ENCODE measurements at regions not wholly inside any gene's neighbourhood (a gene's known extent, or its start where the extent isn't known, plus 50 kb on each side); places are given as distances from the start of the nearest gene placed in this dataset.

- DNase-seq (ENCODE audit: low read depth, low spot score), result no peak
Observed at GRCh38 chr2:185255566-185255965, 483.0 kb upstream of the FSIP2 start.

DNA sequence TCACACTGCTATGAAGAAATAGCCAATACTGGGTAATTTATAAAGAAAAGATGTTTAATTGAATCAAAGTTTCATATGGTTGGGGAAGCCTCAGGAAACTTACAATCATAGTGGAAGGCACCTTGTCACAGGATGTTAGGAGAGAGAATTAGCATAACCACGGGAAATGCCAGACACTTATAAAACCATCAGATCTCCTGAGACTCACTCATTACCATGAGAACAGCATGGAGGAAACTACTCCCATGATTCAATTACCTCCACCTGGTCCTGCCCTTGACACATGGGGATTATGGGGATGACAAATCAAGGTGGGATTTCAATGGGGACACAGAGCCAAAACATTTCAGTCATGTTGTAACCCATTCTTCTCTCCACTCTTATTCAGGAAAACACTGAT is 472.9 kb upstream of the FSIP2 start:
- DNase-seq (ENCODE audit: low read depth, low spot score), result no peak

DNA sequence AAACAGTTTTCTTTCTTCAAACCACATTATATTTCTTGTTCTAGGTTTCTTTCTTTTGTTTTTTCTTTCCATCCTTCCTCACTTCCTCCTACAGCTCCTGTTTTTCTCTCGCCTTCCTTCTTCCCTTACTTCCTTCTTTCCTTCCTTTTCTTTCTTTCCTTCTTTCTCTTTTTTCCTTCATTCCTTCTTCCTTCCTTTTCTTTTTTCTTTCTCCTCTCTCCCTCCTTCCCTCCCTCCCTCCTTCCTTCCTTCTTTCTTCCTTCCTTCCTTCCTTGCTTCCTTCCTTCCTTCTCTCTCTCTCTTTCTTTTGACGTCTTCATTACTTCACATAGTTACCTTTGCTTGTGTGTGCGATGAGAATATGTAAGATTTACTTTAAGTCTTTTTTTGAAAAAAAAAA is 470.0 kb upstream of the FSIP2 start:
- no peak for DNase-seq (ENCODE audit: low read depth, low spot score)

DNA sequence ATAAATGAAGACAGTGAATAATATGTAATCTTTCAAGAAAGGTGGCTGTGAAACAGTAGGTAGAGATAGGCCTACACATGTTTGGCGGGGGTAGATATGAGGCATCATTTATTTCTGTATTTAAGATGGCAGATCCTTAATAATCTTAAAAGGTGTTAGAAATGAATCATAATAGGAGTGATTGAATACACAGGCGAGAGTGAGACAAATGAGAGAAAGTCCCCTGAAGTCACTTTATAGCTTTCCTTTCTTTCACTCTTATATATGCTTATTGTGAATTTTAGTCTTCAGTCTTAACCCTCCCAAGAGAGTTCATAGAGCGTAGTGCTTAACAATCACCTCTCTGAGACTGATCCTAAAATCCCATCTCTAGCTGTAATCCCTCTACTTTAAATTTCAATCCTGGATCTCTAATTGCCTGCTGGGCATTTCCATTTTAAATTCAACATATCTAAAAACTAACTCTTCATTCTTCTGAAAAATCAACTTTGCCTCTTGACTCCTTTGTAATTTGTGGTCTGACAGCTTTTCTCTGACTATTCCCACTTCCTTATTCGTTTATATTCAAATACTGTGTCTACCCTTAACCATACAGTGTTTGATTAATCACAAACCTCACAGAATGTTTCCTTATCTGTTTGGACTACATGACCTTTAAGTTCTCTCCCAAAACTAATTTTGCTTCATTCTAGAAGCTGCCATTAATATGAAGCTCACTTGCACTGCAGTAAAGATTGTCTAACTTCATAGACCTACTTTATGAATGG is 463.7 kb upstream of the FSIP2 start:
- DNase-seq (ENCODE audit: low read depth, low spot score), result no peak

GRCh38 chr2:185275979-185276378 is 462.6 kb upstream of the FSIP2 start:
- peak; percentile 7 for DNase-seq (ENCODE audit: low read depth, low spot score)

GRCh38 chr2:185278761-185279160 is 459.8 kb upstream of the FSIP2 start:
- DNase-seq (ENCODE audit: low read depth, low spot score), result no peak

DNA sequence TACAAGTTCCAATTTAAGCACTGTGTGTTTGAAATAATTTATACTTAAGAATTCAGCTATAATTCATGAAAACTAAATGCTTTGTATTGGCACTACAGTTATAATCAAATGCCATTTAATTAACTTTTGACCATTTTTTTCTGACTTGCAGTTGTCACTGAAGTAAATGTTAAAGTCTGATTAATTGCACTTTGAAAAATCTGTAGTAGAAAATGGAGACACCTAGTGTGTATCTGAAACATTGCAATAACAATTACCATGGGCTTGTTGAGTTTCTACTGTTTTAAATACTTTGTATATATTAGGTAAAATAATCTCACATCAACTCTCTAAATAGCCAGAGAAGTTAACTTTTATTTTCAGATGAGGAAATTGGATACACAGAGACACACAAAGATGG is 458.6 kb upstream of the FSIP2 start:
- DNase-seq (ENCODE audit: low read depth, low spot score), result no peak

DNA sequence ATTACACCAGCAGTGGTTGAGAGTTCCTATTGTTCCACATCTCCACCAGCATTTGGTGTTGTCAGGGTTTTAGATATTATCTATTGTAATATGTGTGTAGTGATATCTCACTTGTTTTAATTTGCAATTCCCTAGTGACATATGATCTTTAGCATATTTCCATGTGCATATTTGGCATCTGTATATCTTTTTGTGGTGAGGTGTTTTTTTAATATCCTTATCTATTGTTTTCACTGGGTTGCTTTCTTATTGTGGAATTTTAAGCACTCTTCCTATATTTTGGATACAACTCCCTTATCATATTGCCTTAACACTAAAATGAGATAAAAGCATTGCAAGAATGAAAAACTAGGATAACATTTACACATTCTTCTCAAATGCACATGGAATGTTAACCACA is 453.9 kb upstream of the FSIP2 start:
- DNase-seq (ENCODE audit: low read depth, low spot score), result no peak

DNA sequence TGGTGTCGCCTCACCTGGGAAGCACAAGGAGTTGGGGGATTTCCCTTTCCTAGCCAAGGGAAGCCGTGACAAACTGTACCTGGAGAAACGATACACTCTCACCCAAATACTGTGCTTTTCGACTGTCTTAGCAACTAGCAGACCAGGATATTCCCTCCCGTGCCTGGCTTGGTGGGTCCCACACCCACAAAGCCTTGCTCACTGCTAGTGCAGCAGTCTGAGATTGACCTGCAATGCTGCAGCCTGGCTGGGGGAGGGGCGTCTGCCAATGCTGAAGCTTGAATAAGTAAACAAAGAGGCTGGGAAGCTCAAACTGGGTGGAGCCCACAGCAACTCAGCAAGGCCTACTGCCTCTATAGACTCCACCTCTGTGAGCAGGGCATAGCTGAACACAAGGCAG is 448.6 kb upstream of the FSIP2 start:
- DNase-seq (ENCODE audit: low read depth, low spot score), result peak; percentile 78

DNA sequence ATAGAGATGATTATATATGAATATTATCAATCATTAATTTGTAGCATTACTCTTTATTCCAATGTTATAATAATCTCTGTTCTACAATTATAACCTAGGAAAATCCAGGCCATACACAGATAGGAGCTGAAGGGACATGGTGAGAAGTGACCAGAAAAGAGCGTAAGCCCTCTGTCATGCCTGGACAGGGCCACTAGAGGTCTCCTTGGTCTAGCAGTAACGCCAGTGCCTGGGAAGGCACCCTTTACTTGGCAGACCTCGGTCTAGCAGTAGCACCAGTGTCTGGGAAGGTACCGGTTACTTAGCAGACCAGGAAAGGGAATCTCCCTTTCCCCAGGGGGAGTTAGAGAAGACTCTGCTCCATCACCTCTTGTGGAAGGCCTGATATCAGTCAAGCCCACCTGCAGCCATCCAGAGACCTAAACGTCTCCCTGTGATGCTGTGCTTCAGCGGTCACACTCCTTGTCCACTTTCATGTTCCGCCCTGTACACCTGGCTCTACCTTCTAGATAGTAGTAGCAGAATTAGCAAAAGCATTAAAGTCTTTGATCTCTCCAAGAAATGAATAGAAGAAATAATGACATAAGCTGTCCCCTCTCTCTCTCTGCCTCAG is 447.5 kb upstream of the FSIP2 start:
- peak; percentile 82 for DNase-seq (ENCODE audit: low read depth, low spot score)

DNA sequence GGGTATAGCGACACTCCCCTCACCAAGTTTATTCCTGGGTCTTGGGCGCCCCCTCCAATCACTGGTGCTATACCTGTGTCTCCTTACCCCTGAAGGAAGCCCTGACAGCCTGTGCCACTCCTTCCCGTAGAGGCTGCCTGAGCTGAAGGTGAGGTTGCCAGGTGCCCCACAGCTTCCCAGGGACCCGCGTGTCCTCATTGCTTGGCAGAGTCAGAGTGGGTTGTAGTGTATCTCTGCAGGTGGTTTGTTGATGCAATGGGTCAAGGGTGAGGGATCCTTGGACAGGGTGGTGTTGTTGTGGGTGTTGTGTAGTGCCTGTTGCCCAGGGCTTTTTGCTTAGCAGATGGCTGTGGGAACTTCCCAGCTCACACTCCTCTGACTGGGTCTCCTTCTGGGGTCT is 438.7 kb upstream of the FSIP2 start:
- DNase-seq (ENCODE audit: low read depth, low spot score), result no peak

GRCh38 chr2:185306119-185306518 is 432.5 kb upstream of the FSIP2 start:
- DNase-seq (ENCODE audit: low read depth, low spot score), result no peak

DNA sequence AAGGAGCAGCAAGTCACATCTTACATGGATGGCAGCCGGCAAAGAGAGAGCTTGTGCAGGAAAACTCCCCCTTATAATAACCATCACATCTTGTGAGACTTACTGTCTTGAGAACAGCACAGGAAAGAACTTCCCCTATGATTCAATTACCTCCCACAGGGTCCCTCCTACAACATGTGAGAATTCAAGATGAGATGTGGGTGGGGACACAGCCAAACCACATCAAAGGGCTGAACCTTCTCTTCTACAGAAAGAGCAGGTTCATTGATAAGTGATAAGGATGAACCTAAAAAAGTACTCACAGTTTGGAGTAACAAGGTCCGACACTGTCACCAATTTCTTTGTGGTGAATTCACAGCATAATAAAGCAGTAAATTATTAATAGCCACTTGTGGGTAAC is 422.2 kb upstream of the FSIP2 start:
- peak; percentile 2 for DNase-seq (ENCODE audit: low read depth, low spot score)

DNA sequence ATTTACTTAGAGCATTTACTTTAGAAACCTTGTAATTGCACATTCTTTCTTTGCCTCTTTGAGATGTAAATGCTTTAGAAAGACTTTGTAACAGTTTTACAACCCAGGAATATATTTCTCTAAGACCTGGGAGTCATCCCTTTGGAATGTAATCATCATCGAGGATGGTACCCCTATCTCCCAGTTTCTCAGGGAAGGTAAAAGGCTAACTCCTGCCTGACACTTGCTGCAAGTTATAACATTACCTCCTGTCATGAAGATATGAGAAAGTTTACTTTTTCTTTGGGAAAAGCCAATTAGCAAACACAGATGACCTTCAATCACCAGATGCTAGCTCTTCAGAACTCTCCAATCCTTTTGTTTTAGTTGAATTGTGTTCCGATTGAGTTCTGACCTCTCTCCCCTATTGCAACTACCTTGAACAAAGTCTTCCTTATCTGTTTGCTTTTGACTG is 420.3 kb upstream of the FSIP2 start:
- peak; percentile 11 for DNase-seq (ENCODE audit: low read depth, low spot score)

DNA sequence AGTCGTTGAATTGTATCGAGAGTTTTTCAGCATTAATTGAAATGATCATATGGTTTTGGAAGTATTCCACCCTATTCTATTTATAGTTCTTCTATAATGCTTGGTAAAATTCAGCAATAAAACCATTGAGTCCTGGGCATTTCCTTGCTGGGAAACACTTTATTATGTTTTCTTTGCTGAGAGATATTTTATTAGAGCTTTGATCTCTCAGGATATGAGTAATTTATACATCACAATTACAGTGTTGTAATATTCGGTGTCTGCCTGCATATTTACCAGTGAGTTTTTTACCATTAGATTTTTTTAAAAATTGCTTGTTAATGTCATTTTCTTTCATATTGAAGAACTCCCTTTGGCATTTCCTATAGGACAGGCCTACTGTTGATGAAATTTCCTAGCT is 402.7 kb upstream of the FSIP2 start:
- no peak for DNase-seq (ENCODE audit: low read depth, low spot score)

- DNase-seq (ENCODE audit: low read depth, low spot score), result no peak
Observed at GRCh38 chr2:185337033-185337432, 401.6 kb upstream of the FSIP2 start.

DNA sequence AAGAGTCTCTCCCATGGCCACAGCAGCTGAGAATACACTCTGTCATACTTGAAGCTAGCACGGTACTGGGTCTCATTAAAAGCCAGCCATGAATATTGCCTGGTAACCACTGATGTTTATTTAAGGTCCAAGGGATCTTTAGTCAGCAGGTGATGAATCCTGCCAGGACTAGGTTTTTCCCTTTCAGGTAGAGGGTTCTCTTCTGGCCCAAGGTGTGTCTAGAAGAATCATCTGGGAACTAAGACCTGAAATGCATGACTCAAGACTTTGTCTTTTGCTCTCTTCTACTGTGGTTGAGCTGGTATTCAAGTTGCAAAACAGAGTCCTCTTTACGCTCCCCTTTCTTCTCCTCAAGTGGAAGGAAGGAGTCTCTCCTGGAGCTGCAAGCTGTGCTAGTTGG is 400.5 kb upstream of the FSIP2 start:
- no peak for DNase-seq (ENCODE audit: low read depth, low spot score)

DNA sequence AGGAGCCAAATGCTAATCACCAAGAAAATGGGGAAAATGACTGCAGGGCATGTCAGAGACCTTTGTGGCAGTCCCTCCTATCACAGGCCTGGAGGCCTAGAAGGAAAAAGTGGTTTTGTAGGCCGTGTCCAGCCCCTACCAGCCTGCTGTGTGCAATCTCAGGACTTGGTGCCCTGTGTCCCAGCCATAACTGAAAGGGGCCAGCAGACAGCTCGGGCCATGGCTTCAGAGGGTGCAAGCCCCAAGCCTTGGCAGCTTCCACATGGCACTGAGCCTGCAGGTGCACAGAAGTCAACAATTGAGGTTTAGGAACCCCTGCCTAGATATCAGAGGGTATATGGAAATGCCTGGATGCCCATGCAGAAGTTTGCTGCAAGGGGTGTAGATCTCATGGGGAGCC is 391.2 kb upstream of the FSIP2 start:
- no peak for DNase-seq (ENCODE audit: low read depth, low spot score)

GRCh38 chr2:185360776-185361175 is 377.8 kb upstream of the FSIP2 start:
- no peak for DNase-seq (ENCODE audit: low read depth, low spot score)

- no peak for DNase-seq (ENCODE audit: low read depth, low spot score)
Observed at GRCh38 chr2:185372188-185372587, 366.4 kb upstream of the FSIP2 start.

DNA sequence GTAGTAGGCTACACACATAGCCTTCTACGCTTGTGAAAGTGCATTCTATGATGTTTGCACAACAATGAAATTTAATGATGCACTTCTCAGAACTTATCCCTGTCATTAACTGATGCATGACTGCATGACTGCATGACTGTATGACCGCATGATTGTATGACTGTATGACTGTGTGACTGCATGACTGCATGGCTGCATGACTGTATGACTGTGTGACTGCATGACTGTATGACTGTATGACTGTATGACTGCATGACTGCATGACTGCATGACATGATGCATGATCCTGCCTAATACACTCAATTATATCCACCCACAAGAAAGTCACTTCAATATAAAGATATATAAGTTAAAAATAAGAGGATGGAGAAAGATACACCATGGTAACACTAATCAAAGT is 365.4 kb upstream of the FSIP2 start:
- DNase-seq (ENCODE audit: low read depth, low spot score), result no peak

DNA sequence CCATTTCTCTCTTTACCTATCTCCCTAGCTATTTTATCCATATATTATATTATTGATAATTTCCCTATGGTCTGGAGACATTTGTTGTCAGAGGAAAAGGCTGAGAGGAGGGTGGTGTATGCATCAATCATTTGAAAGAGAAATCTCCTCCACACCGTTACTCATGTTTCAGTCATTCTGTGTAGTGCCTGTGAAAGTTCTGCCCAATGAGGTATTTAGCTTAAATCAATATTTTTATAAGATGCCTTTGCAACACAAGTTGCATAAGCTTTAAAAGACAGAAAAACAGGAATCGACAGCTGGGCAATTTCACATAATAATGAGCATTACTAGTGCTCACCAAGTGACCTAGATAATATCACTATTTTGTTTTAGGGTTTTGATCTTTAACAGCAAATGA is 363.7 kb upstream of the FSIP2 start:
- DNase-seq (ENCODE audit: low read depth, low spot score), result no peak

GRCh38 chr2:185375731-185376130 is 362.9 kb upstream of the FSIP2 start:
- no peak for DNase-seq (ENCODE audit: low read depth, low spot score)

DNA sequence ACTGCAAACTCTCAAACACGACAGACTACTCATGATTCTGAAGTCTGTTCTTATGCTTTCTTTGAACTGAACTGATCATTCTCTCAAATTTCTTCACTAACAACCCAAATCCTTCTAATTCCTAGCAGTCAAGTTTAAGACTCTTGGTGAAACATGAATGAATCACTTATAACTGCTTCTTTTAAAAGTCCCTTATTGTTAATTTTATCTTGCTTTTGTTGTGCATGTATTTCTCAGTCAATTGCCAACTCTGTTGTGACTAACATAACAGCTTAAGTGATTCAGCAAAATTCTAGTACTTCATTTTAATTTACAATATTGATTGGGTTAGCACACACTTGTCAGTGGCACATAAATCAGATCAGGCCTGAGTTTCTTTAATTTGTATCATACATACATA is 357.0 kb upstream of the FSIP2 start:
- DNase-seq (ENCODE audit: low read depth, low spot score), result no peak

Data from ELF-1 (cell line).